Fibroblast of gingiva (primary cell): ENCODE measurements at regions not wholly inside any gene's neighbourhood (a gene's known extent, or its start where the extent isn't known, plus 50 kb on each side); places are given as distances from the start of the nearest gene placed in this dataset.

Source experiments
- DNase-seq: peaks from one replicate; pipeline ENCODE4 v3.0.0-alpha.2; 2011; ENCODE audit warnings: low read depth

DNA sequence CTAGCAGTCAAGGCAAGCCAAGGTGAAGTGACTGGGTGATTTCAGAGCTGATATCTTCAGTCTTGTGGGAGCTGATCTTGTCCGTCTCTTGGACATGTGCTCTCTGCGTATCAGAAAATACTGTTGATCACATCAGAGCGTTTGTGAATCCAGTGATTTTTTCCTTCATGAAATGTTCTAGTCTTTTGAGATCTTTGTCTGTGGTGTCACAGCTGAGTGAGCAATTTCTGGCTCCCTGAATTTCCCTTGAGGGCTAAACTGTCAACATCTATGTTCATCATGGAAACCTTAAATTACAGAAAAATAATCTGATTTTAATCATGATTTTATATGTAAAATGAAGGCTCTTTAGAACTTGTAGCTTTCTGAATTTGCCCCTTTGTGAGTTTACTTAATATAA is 432.0 kb downstream of the CCDC85A start:
- DNase-seq, result no peak

DNA sequence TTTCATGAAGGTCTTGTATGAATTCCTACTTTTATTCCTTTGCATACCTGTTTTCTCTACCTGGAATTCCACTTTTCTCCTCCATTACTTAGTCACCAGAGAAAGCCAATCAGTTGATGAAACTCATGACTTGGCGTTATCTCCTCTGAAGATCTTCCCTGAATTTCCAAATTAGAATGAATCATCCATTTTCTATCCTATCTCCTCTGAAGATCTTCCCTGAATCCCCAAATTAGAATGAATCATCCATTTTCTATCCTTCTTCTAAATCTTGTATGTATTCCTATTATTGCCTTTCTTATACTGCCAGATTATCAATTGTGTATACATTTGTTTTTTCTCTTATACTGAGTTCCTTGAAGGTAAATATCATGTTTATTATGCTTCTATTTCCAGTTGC is 440.4 kb downstream of the CCDC85A start:
- no peak for DNase-seq

DNA sequence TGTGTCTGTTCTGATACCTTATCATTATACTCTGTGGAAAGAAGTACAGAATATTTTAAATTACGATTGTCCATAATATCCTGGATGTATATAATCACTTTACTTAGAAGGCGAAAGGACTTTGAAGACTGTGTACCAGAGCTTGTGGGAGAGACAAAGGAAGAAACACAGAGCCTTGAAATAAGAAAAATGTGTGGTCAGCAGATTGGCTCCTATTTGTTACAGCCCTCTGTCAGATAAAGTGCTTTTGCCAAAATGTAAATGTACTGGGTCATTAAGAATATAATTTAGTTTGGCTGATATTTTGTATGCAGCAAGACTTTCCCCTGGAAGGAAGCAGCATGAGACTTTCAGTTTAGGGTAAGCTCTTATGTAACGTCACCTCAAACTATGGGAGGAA is 443.1 kb downstream of the CCDC85A start:
- no peak for DNase-seq

- no peak for DNase-seq
Observed at GRCh38 chr2:56630286-56630685, 446.5 kb downstream of the CCDC85A start.

DNA sequence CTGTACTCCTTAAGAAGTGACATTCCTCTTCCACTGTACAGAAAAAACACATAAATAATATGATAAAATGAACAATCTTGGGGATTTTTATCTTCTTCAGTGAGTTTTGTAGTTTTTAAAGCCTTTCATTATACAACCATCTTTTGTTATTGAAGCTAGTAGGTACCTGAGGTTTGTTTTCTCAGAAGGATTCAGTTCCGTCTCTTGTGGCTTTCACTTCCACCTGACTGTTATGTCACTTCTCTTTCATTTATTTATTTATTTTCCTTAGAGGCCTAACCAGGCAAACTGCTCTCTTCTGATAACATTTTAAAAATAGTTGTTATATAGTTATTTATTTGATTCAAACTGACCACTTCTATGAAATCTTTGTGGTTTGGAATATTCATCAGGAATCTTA is 464.2 kb downstream of the CCDC85A start:
- DNase-seq, result no peak

DNA sequence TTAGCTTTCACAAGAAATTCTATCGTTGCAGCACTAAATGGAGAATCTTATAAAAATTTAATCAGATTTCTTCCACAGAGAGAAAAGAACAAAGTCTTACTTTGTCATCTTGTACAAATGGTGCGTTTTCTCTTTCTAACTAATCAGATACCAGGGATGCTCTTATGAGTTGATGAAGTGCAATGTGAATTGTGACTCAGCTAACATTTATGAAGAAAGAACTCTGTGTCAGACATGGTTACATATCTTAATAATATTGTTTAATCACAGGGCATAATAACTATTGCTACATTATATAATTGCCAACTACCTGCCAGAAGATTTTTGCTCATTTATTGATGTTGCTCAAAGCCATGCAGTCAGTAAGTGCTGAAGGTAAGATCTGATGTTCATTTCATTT is 465.0 kb downstream of the CCDC85A start:
- DNase-seq, result no peak

DNA sequence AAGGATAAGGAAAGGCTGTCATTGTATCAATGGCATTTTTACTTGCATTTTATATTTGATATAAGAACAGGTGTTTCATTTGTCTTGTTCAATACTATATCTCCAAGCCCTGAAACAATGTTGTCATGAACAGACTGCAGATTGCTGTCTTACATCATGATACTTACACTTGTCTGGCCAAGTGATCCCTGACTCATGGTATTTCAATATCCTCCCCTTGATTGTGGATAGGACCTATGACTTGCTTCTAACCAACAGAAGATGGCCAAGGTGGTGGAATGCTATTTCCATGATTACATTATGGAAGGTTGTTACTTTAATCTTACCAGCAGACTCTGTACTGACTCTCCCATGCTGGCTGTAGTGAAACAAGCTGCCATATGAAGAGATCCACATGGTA is 471.1 kb downstream of the CCDC85A start:
- DNase-seq, result no peak

- no peak for DNase-seq
Observed at GRCh38 chr2:56656826-56657225, 473.0 kb downstream of the CCDC85A start.

DNA sequence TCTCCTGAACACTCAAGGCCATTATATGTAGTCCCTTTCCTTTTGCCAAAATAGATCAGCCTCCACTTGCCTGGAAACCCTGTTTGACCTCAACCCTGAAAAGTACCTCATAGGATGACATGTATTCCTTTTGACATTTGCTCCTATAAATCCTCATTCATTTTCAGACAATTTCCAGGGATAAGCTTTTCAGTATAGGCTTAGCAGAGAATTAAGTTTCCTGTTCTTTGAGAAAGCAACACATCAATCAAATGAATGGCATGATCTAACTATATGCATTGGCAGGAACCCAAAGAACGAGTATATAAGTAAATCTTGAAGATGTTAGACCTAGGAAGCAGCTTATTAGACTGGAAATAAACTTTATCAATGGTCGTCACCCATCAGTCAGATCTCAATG is 483.0 kb downstream of the CCDC85A start:
- no peak for DNase-seq

- DNase-seq, result no peak
Observed at GRCh38 chr2:56671973-56672569, 488.3 kb downstream of the CCDC85A start.

- DNase-seq, result no peak
Observed at GRCh38 chr2:56674084-56674483, 490.3 kb downstream of the CCDC85A start.

DNA sequence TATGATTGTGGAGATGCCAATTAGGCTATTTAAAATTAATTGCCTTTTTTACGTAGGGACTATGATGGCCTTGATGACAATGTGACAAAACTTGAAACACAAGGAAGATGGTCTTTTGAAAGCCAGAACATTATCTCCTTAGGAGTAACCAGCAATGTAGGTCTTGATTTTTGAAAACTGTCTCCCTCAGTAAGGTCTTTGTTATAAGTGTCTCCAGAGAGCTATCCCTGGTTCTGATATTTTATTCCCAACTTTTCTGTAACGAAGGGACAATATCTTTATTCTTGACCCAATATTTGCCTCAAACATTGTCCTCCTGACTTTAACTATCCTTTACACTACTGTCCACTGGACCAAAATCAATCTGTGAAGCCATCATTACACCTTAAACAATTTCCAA is 493.2 kb downstream of the CCDC85A start:
- no peak for DNase-seq

GRCh38 chr2:56680971-56681631 is 497.3 kb downstream of the CCDC85A start:
- DNase-seq, result no peak

DNA sequence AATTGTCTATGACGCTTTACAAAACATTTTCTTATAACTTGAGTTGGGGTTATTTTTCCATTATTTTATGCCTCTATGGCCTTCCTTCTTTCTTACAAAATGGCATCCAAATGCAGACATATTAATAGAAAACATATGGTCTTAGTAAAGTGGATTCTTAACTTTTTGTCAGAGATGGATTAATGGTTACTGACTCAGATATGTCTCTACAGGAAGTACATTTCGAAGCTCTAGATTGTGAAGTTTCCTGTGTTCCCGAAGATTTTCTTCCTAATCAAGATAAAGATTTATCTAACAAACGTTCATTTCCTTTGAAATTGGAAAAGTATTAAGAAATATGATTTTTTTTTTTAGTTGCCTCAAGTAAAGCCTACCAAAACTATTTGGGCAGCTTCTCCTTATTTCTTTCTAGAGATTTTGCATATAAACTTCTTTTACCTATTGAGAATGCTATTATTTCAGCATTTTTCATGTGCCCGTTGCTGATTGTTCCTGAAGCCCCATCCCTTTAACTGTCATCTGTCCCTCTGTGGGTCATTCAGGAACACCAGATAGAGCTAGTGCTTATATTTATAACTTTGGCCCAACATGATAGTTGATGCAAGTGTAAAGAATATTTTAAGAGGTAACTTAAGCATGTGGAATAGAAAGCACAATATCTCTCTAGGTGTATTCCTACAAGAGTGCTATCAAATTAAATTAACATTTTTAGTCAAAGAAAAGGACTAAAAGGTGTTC is 498.0 kb downstream of the CCDC85A start:
- DNase-seq, result no peak

DNA sequence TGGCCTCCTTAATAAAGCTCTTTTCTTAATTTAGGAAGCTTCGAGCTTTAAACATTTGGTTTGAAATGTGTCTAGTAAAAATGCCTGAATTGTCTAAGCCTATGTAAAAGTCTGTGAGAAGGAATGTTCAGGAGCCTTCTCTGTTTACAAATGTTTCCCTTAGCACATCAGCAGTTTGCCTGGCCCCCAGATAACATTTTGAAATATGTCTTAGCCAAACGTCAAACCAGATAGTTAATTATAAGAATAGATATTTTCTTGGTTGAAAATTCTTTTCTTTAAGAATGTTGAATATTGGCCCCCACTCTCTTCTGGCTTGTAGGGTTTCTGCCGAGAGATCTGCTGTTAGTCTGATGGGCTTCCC is 498.6 kb downstream of the CCDC85A start:
- no peak for DNase-seq

DNA sequence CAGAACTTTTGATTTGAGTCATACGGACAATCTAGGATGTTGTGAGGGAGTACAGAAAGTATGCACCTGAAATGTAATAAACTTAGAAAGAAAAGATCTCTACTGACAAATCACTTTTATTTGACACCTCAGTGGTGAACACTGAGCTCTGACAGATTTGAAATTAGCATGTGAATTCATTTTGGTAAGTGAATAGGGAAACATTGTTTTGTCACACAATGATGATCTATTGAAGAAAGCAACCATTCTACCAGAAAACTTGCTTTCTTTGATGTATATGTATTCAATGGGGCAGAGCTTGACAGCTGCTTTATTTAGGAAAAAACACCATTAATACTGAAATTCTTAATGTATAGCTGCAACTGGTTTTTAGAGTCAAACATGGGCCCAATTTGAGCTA is 500.5 kb downstream of the CCDC85A start:
- no peak for DNase-seq

- no peak for DNase-seq
Observed at GRCh38 chr2:56685205-56685604, 501.4 kb downstream of the CCDC85A start.

DNA sequence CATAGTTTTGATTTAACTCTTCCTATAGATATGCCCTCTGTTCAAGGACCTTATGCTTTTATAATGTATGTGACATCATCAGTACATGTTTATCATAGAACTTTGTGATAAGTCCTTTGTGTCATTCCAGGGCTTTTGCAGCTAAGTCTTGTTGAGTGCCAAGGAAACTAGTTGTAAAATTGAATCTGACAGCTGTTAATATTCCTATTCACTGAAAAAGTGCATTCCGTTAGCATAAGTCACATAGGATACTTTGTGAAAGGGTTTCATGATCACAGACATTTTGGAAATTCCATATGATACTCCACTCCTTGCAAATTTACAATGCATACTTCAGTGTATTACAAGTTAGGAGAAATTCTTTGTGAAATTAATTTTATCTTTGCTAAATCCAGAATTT is 503.4 kb downstream of the CCDC85A start:
- no peak for DNase-seq

DNA sequence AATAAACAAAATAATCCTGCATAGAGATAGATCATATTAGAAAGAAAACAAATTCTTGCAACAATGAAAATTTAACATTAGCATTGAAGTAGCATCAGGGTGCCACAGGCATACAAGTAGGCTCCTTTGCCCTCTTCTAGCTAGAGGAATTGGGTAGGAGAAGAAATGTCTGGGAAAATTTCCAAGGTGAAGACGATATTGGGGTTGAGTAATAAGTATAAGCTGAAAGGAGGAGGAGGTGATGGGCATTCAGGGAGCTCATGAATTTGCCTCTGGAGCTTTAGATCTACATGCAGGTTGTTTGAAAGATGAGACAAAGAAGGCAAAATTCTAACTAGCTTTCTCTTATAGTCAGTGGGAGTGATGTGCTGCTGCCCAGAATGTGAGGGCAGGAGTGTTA is 504.9 kb downstream of the CCDC85A start:
- no peak for DNase-seq

DNA sequence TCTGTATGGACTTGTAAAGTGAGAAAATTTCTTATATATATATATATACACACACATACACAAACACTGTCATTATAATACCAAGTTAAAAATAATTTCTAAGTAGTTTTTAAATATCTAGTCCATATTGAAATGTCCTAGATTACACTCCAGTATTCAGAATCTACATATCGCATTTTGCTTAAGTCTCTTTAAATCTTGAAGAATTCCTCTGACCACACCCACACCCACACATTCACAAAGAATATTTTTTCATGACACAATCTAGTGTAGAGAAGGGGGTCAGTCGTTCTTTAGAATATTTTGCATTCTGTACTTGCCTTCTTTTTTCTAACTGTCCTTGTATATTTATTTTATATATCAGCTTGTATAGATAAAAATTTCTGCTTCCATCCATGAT is 509.7 kb downstream of the CCDC85A start:
- DNase-seq, result no peak

DNA sequence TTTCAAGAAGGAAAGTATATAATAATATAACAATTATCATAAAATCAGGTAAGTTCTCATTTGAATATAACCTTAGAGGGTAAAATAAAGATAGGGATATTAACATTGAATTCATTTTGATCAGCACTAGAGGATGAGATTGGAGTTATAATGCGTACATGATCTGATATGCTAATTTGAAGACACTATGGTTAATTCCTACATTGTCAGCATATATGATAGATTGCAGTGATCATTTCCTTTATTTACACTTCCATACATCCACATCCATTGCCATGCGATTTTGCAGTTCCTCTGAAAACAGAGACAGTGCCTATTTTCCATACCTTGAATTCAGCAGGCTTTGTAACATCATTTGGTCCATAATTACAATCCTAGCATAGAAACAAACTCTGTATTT is 519.2 kb downstream of the CCDC85A start:
- no peak for DNase-seq

- DNase-seq, result no peak
Observed at GRCh38 chr2:56705713-56706112, 521.9 kb downstream of the CCDC85A start.

GRCh38 chr2:56707218-56707617 is 523.4 kb downstream of the CCDC85A start:
- DNase-seq, result no peak

DNA sequence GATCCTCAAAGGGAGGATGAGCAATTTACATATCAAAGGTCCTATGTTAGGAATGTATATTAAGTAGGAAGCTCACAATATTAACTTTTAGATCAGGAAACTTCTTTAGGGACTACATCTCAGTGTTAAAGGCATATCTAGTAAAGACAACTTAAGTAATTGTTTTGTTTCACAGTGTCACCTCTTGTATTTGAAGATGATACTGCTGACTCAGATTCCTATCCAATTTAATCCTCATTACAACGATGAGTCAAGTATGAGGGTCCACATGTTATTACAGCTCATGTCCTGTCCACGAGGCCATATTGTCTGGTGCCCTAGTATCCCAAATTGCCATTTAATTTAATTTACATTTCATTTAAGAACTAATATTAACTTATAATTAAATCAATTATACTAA is 523.9 kb downstream of the CCDC85A start:
- DNase-seq, result no peak
